Immature natural killer cell (primary cell): ENCODE measurements at regions not wholly inside any gene's neighbourhood (a gene's known extent, or its start where the extent isn't known, plus 50 kb on each side); places are given as distances from the start of the nearest gene placed in this dataset.

Source experiments
- DNase-seq, 3 donors: peaks; one replicate each; pipeline ENCODE4 v3.0.0; 2022; ENCODE audit warnings: mixed read lengths in 1 of 3
- H3K27ac Mint-ChIP-seq, 6 donors: one replicate each; pipeline ENCODE4 v1.8.0; 2020; ENCODE audit warnings: mixed read lengths in 6 of 6, mild to moderate bottlenecking in 5 of 6, inconsistent platforms in 4 of 6, moderate library complexity in 3 of 6
- H3K27me3 Mint-ChIP-seq, 3 donors: one replicate each; pipeline ENCODE4 v1.8.0; 2020 to 2021; ENCODE audit warnings: low read depth in 3 of 3, mild to moderate bottlenecking in 3 of 3, mixed read lengths in 3 of 3, moderate library complexity in 3 of 3, inconsistent platforms in 1 of 3
- H3K36me3 Mint-ChIP-seq, 3 donors: one replicate each; pipeline ENCODE4 v1.8.0; 2020; ENCODE audit warnings: mixed read lengths in 3 of 3, inconsistent platforms in 2 of 3, mild to moderate bottlenecking in 2 of 3
- H3K4me1 Mint-ChIP-seq, 2 donors: one replicate each; pipeline ENCODE4 v1.8.0; 2020; ENCODE audit warnings: inconsistent platforms in 2 of 2, mild to moderate bottlenecking in 2 of 2, mixed read lengths in 2 of 2, moderate library complexity in 1 of 2
- H3K4me3 Mint-ChIP-seq, 5 donors: one replicate each; pipeline ENCODE4 v1.8.0; 2020; ENCODE audit warnings: mild to moderate bottlenecking in 5 of 5, mixed read lengths in 5 of 5, inconsistent platforms in 3 of 5, moderate library complexity in 3 of 5
- H3K9me3 Mint-ChIP-seq, 6 donors: one replicate each; pipeline ENCODE4 v1.8.0; 2020; ENCODE audit warnings: mild to moderate bottlenecking in 6 of 6, mixed read lengths in 6 of 6, inconsistent platforms in 4 of 6, moderate library complexity in 3 of 6

- Mint-ChIP-seq H3K27me3 (peaks cover 3 to 15% (median 5%) of the 10 kb centered on the region in 3 donors), H3K4me3 (no peak overlapping the region), H3K27ac (no peak overlapping the region), H3K9me3 (no peaks in the 10 kb centered on the region), H3K4me1 (no peaks in the 10 kb centered on the region), H3K36me3 (no peaks in the 10 kb centered on the region)
- DNase-seq: no peak
These were observed 382.6 kb downstream of the EPHA4 start for GRCh38 chr2:221189431-221190067.

- Mint-ChIP-seq H3K9me3 (no peaks in the 10 kb centered on the region), H3K27ac (no peak overlapping the region), H3K27me3 (peaks cover 0 to 16% (median 3%) of the 10 kb centered on the region in 3 donors), H3K4me1 (no peaks in the 10 kb centered on the region), H3K4me3 (no peak overlapping the region), H3K36me3 (no peaks in the 10 kb centered on the region)
- DNase-seq: no peak
These were observed 376.3 kb downstream of the EPHA4 start for GRCh38 chr2:221195829-221196228.

GRCh38 chr2:221197225-221197856, 374.8 kb downstream of the EPHA4 start:
- no peaks in the 10 kb centered on the region for H3K36me3 Mint-ChIP-seq
- H3K27me3 Mint-ChIP-seq: peaks cover 0 to 16% (median 3%) of the 10 kb centered on the region in 3 donors
- no peak overlapping the region for H3K4me3 Mint-ChIP-seq
- no peaks in the 10 kb centered on the region for H3K9me3 Mint-ChIP-seq
- no peaks in the 10 kb centered on the region for H3K4me1 Mint-ChIP-seq
- no peak for DNase-seq
- H3K27ac Mint-ChIP-seq: no peak overlapping the region

GRCh38 chr2:221198309-221198708, 373.8 kb downstream of the EPHA4 start:
- H3K4me1 Mint-ChIP-seq: no peaks in the 10 kb centered on the region
- no peaks in the 10 kb centered on the region for H3K9me3 Mint-ChIP-seq
- H3K27ac Mint-ChIP-seq: no peak overlapping the region
- no peaks in the 10 kb centered on the region for H3K36me3 Mint-ChIP-seq
- H3K27me3 Mint-ChIP-seq: peaks cover 0 to 11% (median 3%) of the 10 kb centered on the region in 3 donors
- H3K4me3 Mint-ChIP-seq: no peak overlapping the region
- no peak for DNase-seq

GRCh38 chr2:221200184-221200839, 371.8 kb downstream of the EPHA4 start:
- Mint-ChIP-seq H3K9me3 (no peaks in the 10 kb centered on the region), H3K4me1 (no peaks in the 10 kb centered on the region), H3K36me3 (no peaks in the 10 kb centered on the region), H3K27me3 (peaks cover 0 to 6% (median 3%) of the 10 kb centered on the region in 3 donors), H3K4me3 (no peak overlapping the region), H3K27ac (no peak overlapping the region)
- DNase-seq: no peak

- Mint-ChIP-seq H3K4me1 (no peaks in the 10 kb centered on the region), H3K27ac (no peak overlapping the region), H3K4me3 (no peak overlapping the region), H3K27me3 (peaks cover 0 to 6% (median 0%) of the 10 kb centered on the region in 3 donors), H3K36me3 (no peaks in the 10 kb centered on the region), H3K9me3 (no peaks in the 10 kb centered on the region)
- no peak for DNase-seq
These were observed 369.7 kb downstream of the EPHA4 start for GRCh38 chr2:221202431-221202830.

- Mint-ChIP-seq H3K36me3 (no peaks in the 10 kb centered on the region), H3K27me3 (peaks cover 0 to 6% (median 4%) of the 10 kb centered on the region in 3 donors), H3K27ac (no peak overlapping the region), H3K9me3 (no peaks in the 10 kb centered on the region), H3K4me1 (no peaks in the 10 kb centered on the region), H3K4me3 (no peak overlapping the region)
- no peak for DNase-seq
These were observed 369.0 kb downstream of the EPHA4 start for GRCh38 chr2:221203125-221203524.

- Mint-ChIP-seq H3K4me1 (no peaks in the 10 kb centered on the region), H3K27ac (no peak overlapping the region), H3K27me3 (peaks cover 0 to 4% (median 2%) of the 10 kb centered on the region in 3 donors), H3K36me3 (no peaks in the 10 kb centered on the region), H3K9me3 (no peaks in the 10 kb centered on the region), H3K4me3 (no peak overlapping the region)
- no peak for DNase-seq
These were observed 368.2 kb downstream of the EPHA4 start for GRCh38 chr2:221203856-221204255.

- no peak for DNase-seq
- Mint-ChIP-seq H3K9me3 (no peaks in the 10 kb centered on the region), H3K27ac (no peak overlapping the region), H3K4me1 (no peaks in the 10 kb centered on the region), H3K27me3 (peaks cover 0 to 4% (median 2%) of the 10 kb centered on the region in 3 donors), H3K4me3 (no peak overlapping the region), H3K36me3 (no peaks in the 10 kb centered on the region)
These were observed 367.4 kb downstream of the EPHA4 start for GRCh38 chr2:221204699-221205098.

- H3K27ac Mint-ChIP-seq: no peak overlapping the region
- H3K36me3 Mint-ChIP-seq: no peaks in the 10 kb centered on the region
- H3K4me1 Mint-ChIP-seq: no peaks in the 10 kb centered on the region
These were observed 366.9 kb downstream of the EPHA4 start for GRCh38 chr2:221205103-221205673.

GRCh38 chr2:221210686-221211085, 361.4 kb downstream of the EPHA4 start:
- Mint-ChIP-seq H3K36me3 (no peaks in the 10 kb centered on the region), H3K4me3 (no peak overlapping the region), H3K9me3 (peaks cover 0 to 2% (median 0%) of the 10 kb centered on the region in 6 donors), H3K27ac (no peak overlapping the region), H3K27me3 (peaks cover 1 to 5% (median 2%) of the 10 kb centered on the region in 3 donors), H3K4me1 (no peaks in the 10 kb centered on the region)
- no peak for DNase-seq

More at GRCh38 chr2:221205103-221205673, 366.9 kb downstream of the EPHA4 start:
- Mint-ChIP-seq H3K4me3 (no peak overlapping the region), H3K9me3 (no peaks in the 10 kb centered on the region), H3K27me3 (peaks cover 0 to 4% (median 2%) of the 10 kb centered on the region in 3 donors)
- DNase-seq: no peak

- no peak overlapping the region for H3K27ac Mint-ChIP-seq
These were observed 360.5 kb downstream of the EPHA4 start for GRCh38 chr2:221211653-221212052.

GRCh38 chr2:221212105-221212504, 360.0 kb downstream of the EPHA4 start:
- H3K4me1 Mint-ChIP-seq: no peaks in the 10 kb centered on the region
- peaks cover 1 to 5% (median 2%) of the 10 kb centered on the region in 3 donors for H3K27me3 Mint-ChIP-seq
- no peaks in the 10 kb centered on the region for H3K36me3 Mint-ChIP-seq
- no peak overlapping the region for H3K27ac Mint-ChIP-seq
- no peak for DNase-seq
- H3K4me3 Mint-ChIP-seq: no peak overlapping the region
- peaks cover 0 to 2% (median 0%) of the 10 kb centered on the region in 6 donors for H3K9me3 Mint-ChIP-seq

More at GRCh38 chr2:221211653-221212052, 360.5 kb downstream of the EPHA4 start:
- Mint-ChIP-seq H3K27me3 (peaks cover 1 to 5% (median 2%) of the 10 kb centered on the region in 3 donors), H3K36me3 (no peaks in the 10 kb centered on the region), H3K4me1 (no peaks in the 10 kb centered on the region), H3K4me3 (no peak overlapping the region), H3K9me3 (peaks cover 0 to 2% (median 0%) of the 10 kb centered on the region in 6 donors)
- DNase-seq: no peak

- Mint-ChIP-seq H3K4me1 (no peaks in the 10 kb centered on the region), H3K27me3 (peaks cover 1 to 5% (median 1%) of the 10 kb centered on the region in 3 donors), H3K9me3 (peaks cover 0 to 2% (median 0%) of the 10 kb centered on the region in 6 donors), H3K36me3 (no peaks in the 10 kb centered on the region), H3K4me3 (no peak overlapping the region), H3K27ac (no peak overlapping the region)
- DNase-seq: no peak
These were observed 356.6 kb downstream of the EPHA4 start for GRCh38 chr2:221215487-221215886.
